HG03108 (cell line): ENCODE measurements at regions not wholly inside any gene's neighbourhood (a gene's known extent, or its start where the extent isn't known, plus 50 kb on each side); places are given as distances from the start of the nearest gene placed in this dataset.
"Not testable (repeated sequence)": the region's sequence is repeated elsewhere in the genome, so short reads cannot be mapped to it uniquely, and the experiment has no call there.

ENCODE experiments used
- ATAC-seq: cut with Tn5 transposase; IDR thresholded peaks from one replicate; pipeline ENCODE4 v1.9.1; 2021; ENCODE audit warnings: moderate library complexity; ENCODE audit not compliant: unreplicated experiment

DNA sequence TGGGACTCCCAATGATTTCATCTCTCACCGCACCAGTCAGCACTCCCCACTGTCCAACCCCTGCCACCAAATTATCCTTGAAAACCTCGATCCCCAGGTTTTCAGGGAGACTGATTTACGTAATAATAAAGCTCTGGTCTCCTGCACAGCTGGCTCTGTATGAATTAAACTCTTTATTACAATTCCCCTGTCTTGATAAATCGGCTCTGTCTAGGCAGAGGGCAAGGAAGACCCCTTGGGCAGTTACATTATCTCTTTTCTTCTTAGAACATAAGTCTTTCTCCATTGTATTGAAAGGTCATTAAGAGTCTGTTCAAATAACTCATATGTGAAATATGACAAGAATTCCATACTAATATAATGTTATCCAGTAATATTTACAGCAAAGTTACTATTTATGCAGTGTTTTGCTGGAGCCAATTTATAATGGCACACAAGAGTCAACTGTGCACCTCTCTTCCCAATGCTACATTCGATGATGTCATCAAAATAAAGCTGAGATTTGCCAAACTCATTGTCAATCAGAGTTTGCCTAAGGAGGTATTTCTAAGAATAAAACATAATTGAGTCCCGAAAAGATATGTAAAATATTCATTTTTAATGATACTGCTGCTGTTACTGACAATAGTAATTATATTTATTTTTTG, 1297.2 kb upstream of the LRRTM3 start:
- ATAC-seq = no peak

DNA sequence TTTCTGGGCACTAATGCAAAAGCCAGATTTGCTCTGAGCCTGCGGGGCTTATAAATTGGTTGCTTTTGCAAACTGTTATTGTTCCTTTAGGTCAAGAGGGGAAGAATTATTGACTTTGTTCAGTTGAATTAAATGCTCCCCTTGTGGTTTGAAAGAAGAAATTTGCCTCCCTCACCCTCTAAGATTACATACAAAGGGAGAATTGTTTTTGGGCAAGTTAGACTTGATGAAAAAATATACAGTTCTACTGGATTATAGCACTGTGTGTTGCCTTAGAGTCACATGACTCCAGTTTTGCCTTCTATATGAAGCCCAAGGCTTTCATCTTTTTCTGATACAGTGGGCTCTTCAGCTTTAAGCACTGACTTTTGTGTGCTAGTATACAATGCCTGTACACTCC, 1265.8 kb upstream of the LRRTM3 start:
- ATAC-seq = no peak

DNA sequence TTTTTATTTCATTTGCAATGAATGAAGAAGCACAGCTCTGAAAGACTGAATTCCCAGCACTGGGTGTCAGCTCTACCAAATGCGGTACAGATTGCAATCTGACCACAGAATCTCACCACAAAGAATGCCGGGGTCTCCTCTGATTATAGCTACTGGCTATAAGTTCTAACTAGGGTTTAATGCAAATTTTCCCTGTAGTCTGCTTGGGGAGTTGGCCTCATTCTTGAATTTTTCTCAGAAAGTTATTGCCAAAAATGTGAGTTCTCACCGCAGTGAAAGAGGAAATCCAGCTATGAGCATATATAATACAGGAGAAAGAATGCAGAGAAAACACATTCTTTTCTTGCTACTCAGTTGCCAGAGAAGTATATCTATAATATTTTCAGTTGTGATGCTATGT, 1255.7 kb upstream of the LRRTM3 start:
- no peak for ATAC-seq

DNA sequence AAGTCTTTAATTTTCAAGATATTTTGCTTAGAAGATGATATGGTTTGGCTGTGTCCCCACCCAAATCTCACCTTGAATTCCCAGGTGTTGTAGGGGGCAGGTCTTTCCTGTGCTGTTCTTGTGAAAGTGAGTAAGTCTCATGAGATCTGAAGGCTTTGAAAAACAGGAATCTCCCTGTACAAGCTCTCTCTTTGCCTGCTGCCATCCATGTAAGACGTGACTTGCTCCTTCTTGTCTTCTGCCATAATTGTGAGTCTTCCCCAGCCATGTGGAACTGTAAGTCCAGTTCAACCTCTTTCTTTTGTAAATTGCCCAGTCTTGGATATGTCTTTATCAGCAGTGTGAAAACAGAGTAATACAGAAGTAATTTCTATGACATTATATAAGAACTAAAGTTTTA, 1255.2 kb upstream of the LRRTM3 start:
- ATAC-seq = not testable (repeated sequence)

DNA sequence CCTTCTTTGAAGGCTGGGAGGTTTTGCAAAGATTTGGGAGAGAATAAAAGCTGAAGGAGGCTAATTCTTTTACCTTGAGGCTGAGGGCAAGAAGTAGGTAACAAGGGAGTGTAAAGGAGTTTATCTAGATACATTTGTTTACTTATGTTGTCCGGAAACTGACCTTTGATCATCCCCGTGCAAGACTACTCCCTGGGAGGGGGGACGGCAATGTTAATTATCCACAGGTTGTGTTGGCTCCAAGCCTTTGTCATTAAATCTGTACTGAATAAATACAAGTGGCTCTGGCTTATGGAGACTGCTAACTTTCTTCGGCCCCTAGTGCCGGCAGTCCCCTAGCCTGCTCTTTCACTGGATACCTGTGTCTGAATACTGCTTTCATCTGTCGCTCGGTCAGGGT, 1250.6 kb upstream of the LRRTM3 start:
- ATAC-seq = no peak

DNA sequence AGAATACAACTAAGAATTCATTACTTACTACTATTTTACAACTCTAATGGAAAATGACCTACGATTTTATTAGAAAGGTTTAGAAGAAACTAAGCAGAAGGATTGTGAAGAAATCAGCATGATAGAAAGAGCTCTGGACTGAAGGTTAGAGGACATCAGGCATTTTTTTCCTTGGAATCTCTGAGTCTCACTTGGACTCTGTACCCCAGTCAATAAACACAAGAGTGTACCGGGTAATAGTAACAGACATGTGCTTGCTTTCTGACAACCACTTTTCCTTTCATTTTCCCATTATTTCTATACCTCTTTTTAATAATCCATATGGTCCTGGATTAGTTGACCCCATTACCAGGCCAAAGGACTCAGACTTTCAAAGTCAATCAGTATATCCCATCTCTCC, 1240.9 kb upstream of the LRRTM3 start:
- no peak for ATAC-seq

DNA sequence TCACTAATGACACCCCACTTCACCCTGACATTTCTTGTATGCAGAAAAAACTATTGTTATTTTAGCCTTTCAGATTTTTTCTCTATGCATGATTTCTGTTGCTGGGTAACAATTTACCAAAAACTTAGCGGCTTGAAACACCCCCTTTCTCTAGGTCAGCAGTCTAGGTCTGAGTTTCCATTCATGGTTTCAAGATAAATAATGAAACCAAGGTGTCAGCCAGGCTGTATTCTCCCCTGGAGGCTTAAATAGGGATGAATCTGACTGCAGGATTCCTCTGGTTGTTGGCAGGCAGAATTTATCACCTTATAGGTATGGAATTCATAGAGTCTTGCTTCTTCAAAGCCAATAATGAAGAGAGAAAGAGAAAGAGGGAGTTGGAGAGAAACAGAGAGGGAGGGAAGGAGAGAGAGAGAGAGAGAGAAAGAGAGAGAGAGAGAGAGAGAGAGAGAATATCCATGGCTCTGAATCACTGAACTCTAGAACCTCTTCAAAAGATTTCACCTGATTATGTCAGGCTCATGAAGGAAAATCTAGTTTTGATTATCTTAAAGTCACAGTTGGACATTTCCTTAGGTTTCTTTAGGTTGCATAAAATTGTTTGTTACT, 1224.6 kb upstream of the LRRTM3 start:
- ATAC-seq = no peak

DNA sequence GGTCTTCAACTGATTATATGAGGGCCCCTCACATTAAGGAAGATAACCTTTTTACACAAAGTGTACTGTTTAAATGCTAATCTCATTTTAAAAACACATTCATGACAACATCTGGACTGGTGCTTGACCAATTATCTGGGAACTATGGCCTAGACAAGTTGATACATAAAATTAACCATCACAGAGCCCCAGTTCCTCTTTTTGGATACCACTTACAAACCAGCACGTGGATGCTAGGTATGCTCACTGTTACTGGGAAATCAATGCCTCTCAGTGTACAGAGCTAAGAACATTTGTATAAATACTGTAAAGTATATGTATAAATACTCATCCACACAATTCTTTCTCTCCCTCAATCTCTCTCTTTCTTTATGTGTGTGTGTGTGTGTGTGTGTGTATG, 1217.8 kb upstream of the LRRTM3 start:
- no peak for ATAC-seq

DNA sequence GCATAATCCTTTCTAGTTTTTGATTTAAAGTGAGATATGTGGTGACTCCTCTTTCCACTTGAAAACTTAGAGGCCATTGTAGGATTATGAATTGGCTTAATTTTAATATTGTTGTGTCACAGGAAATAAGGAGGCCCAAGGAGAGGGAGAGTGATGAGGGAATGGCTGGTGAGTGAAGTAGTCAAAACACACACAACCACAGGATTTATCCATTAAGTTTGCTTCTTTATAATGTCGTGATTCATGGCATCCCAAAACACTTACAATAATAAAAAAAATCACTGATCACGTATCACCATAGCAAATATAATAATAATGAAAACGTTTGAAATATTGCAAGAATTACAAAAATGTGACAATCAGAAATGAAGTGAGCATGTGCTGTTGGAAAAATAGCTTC, 1215.5 kb upstream of the LRRTM3 start:
- ATAC-seq = no peak

DNA sequence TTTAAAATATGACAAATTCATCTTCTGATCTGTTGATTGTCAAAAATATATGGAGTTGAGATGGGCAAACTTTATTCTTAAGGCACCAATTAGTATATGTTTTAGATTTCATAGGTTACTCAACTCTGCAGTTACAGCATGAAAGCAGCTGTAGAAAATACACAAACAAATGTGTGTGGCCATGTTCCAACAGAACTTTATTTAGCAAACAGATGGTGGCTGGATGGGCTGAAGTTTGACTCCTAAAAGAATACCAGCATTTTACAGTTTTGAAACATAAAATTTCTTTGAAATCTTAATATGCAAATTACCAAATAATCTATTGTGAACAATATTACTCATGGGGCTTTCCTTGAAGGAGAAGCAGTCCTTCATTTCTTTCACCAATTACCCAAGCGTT, 1206.0 kb upstream of the LRRTM3 start:
- ATAC-seq = no peak

DNA sequence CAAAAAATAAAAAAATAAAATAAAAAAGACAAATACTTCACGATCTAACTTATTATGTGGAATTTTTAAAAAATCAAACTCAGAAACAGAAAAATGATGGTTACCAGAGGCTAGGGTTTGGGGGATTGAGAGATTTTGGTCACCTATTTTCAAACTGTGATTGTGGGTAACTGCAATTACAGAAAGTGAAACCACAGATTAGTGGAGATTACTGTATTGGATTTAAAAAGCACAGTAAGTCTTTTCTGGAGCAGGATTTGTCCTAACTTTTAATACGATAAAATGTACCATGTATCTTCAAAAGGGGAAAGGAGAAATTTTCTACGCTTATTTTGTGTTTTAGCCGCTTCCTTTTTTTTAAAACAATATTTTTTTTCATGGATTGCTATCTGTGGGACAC, 1204.9 kb upstream of the LRRTM3 start:
- ATAC-seq = no peak

DNA sequence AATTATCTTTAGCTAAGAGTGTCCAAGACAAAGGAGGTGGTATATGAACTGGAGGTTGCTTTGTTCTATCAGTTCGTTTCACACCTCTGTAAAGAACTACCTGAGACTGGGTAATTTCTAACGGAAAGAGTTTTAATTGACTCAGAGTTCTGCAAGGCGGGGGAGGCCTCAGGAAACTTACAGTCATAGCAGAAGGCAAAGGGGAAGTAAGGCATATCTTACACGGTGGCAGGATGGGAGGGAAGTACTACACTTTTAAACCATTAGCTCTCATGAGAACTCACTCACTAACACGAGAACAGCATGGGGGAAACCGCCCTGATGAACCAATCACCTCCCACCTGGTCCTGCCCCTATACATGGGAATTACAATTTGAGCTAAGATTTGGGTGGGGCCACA, 1202.3 kb upstream of the LRRTM3 start:
- ATAC-seq = no peak

DNA sequence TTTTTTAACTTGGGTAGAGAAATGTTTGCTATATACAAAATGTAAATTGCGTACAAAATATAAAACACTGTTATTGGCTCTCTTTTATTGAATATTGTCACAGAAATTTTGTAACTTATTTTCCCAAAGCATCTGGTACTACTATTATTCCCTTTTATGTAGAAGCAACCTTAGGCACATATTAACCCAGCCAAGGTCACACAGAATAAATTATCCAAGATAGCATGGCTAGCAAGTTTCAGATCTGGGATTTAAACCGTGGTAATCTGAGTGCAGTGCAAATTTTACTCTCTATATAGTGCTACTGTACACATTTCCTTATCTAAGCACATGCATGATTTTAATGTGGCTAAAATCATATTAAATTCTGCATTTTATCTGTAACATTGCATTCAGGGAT, 1190.5 kb upstream of the LRRTM3 start:
- ATAC-seq = no peak

DNA sequence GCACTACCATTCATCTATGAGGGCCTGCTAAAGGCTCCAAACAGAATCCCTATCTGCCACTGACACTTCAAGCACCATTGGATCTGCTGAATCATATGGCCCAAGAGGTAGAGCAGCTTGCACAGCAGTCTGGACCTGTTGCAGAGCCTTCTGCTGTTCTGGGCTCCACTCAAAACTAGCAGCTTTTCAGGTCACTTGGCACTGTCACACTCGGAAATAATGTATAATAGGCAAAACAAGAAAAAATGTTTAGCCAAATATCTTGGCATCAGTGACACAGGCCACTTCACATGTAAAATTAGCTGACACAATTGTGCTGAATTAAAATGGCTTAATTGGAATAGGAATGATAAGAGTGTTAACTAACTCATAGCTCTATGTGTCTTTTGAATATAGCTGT, 1182.9 kb upstream of the LRRTM3 start:
- no peak for ATAC-seq

DNA sequence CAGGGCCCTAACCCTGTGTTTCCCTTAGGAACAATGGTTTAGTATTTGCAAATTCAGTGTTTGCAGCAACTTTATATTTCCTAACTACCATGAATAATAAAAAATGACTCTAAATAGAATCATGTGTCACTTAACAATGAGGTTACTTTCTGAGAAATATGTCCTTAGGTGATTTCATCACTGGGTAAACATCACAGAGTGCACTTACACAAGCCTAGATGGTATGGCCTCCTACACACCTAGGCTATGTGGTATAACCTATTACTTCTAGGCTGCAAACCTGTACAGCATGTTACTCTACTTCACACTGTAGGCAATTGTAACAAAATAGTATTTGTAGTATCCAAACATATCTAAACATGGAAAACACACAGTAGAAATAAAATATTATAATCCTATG, 1174.6 kb upstream of the LRRTM3 start:
- no peak for ATAC-seq

DNA sequence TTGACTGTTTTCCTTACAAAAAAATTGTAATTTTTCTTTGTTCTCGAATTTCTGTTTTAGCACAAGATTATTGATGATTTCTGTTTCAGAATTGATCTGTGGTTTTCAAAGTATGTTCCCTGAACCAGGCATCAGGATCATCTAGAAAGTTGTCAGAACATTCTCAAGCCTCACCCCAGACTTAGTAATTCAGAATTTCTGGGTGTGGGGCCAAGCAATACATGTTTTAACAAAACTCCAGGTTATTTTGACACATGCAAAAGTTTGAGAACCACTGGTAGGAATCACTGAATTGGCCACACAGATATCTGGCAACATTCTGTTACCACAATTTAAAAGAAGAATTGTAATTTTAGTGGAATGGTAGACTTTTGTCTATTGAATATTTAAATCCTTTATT, 1173.9 kb upstream of the LRRTM3 start:
- no peak for ATAC-seq

DNA sequence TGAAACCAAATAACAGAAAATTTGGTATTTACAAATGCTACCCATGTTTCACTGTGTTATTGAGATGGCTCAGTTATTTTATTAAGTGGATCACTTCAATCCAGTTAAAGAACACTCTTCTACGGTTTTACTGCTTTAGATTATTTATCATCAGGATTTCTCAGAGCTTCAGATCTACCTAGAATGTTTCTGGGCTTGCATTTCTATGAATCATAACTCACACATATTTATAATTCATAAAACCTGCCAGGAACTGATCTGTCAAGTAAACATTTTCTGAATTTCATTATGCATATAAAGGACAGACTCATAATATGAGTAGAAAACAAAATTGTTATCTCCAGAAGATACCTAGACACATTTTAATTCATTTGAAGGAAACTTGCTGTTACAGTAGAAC, 1172.3 kb upstream of the LRRTM3 start:
- no peak for ATAC-seq

DNA sequence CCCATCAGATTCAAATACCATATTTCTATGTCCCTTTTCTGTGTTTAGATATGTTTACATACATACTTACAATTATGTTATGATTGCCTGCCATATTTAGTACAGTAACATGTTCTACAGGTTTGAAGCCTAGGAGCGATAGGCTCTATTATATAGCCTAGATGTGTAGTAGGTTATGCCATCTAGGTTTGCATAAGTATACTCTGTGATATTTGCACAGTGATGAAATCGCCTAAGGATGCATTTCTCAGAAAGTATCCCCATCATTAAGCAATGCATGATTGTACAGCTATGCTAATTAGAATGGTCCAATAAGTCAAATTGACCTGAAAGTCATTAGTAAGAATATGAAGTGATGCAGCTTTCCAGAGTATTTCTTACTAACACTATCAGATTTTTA, 1171.7 kb upstream of the LRRTM3 start:
- ATAC-seq = no peak

DNA sequence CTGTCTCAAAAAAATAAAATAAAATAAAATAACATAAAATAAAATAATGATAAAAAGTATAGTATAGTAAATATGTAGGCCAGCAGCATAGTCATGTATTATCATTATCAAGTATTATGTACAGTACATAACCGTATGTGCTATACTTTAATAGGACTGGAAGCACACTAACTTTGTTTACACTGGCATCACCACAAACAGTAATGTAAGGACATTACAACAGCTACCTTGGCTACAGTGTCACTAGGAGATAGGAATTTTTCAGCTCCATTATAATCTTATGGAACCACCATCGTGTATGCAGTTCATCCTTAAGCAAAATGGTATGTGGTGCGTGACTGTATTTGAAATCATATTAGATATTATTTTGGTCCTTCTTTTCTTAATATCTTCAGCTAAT, 1163.5 kb upstream of the LRRTM3 start:
- ATAC-seq = no peak

DNA sequence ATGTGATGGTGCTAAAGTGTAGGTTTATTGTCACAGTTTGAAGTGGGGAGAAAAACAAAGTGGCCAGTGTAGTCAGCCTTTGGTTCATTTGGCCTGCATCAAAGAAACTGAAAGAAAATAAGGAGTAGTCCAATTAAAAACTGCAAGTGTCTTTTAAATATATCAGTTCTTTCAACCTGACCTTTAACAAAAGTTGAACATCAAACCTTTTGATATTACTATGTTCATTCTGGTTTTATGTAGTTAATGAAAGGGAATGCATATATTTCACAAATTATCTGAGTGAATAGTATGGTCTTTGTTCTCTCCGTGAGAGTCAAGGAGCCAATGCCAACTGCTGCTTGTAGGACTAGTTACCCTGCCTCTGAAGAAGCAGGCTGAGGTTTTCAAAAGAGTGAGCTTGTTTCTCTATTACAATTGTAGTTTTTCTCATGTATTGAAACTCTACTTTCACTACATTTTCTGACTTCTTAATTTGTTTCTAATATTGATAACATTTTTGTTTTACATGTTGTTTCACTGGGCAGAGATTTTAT, 1160.8 kb upstream of the LRRTM3 start:
- ATAC-seq = no peak

DNA sequence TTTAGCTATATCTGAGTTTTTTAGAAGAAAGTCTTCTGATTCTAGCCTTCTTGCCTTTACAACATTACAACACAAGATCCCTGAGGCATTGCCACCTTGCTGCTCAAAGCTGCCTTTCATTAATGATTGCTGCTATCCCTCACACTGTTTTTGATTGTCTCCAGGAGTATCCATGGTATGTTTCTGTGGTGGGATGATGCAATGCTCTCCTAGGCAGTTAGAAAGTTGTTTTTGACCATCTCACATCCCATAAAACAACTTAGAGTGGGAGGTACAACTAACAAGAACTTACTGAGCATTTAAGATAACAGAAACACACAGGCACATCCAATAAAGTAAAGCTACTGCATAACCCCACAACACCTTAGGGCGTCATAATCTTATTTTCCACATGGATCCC, 1156.0 kb upstream of the LRRTM3 start:
- no peak for ATAC-seq

DNA sequence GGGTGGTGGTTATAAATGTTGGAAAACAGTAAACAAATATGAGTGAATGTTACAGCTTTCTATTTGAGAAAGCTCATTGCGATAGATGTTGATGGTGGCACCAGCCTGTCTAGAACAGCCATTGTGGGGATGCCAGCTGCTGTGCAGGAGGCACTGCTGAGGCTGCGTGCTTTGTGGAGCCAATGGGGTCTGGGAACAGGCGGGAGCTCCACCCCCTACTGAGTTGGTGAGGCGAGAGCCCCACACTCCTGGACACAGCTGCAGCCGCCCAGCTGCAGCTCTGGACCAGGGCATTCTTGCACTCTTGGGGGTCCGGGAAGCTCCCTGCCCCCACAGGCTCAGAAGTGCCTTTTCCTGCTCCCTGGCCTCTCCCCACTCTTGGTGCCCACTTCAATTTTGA, 1147.1 kb upstream of the LRRTM3 start:
- ATAC-seq = no peak

DNA sequence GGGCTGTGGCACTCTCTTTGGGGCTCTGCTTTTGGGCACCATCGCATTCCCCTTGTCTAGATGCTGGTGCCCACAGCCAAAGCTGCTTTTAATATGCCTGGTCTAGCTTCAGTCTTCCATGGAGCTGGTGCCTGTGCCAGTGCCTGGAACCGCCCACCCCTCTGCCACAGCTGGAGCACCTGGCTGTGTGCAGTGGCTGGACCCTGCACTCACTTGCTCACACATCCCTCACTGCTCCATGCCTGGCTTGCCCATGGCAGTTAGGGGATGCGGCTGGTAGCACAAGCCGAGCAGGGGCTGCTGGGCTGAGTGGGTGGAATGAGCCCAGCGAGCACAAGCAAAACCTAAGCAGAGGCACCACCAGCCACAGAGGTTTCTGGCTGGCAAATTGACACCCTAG, 1145.9 kb upstream of the LRRTM3 start:
- ATAC-seq = no peak
